H1 (cell line): ENCODE measurements at regions not wholly inside any gene's neighbourhood (a gene's known extent, or its start where the extent isn't known, plus 50 kb on each side); places are given as distances from the start of the nearest gene placed in this dataset.

Experiments
- CTCF ChIA-PET: fragments of 300-600 bp; sonication (Branson Sonifier 250); formaldehyde crosslinking; loops from one replicate; lab custom pipeline; 2021; ENCODE audit not compliant: partially characterized antibody; lab: Charles Lee
- POLR2A ChIA-PET: fragments of 300-600 bp; sonication (Branson Sonifier 250); formaldehyde crosslinking; loops from one replicate; lab custom pipeline; 2021; ENCODE audit warnings: inconsistent platforms; ENCODE audit not compliant: partially characterized antibody; lab: Charles Lee
- DNase-seq, 2 experiments: peaks; one replicate each; pipeline versions ENCODE4 v3.0.0 to v3.0.0-alpha.2; 2010 to 2022; ENCODE audit warnings: low spot score in 2 of 2, low read depth in 1 of 2, mixed read lengths in 1 of 2
- FAIRE-seq: peaks from 2 replicates; lab custom pipeline; 2011; peaks lifted over from hg19 to GRCh38; lab: Jason Lieb, UNC
- H2AFZ ChIP-seq: 2 replicates; pipeline ENCODE4 v1.8.1; 2012; ENCODE audit warnings: low read length, inconsistent platforms
- H2AK5ac ChIP-seq: 2 replicates; pipeline ENCODE4 v1.6.1; 2013; ENCODE audit warnings: low read depth, low read length
- H2BK120ac ChIP-seq: replicated peaks from 2 replicates; pipeline ENCODE3; 2013; ENCODE audit warnings: low read depth, low read length, inconsistent platforms
- H2BK12ac ChIP-seq: 2 replicates; pipeline ENCODE4 v1.6.1; 2013; ENCODE audit warnings: low read depth, low read length
- H2BK15ac ChIP-seq: 2 replicates; pipeline ENCODE4 v1.6.1; 2013; ENCODE audit warnings: low read length
- H2BK20ac ChIP-seq: 2 replicates; pipeline ENCODE4 v1.6.1; 2013; ENCODE audit warnings: low read length
- H2BK5ac ChIP-seq: 2 replicates; pipeline ENCODE4 v1.6.1; 2013; ENCODE audit warnings: low read depth, low read length
- H3K14ac ChIP-seq: 2 replicates; pipeline ENCODE4 v1.6.1; 2013; ENCODE audit warnings: inconsistent platforms; ENCODE audit not compliant: insufficient read length
- H3K18ac ChIP-seq: 2 replicates; pipeline ENCODE4 v1.6.1; 2013; ENCODE audit warnings: low read length; ENCODE audit errors: extremely low read depth
- H3K23ac ChIP-seq: 2 replicates; pipeline ENCODE4 v1.6.1; 2013; ENCODE audit warnings: inconsistent platforms; ENCODE audit not compliant: insufficient read length
- H3K23me2 ChIP-seq: 2 replicates; pipeline ENCODE4 v1.6.1; 2013; ENCODE audit warnings: low read depth, low read length
- H3K27ac ChIP-seq: 2 replicates; pipeline ENCODE4 v1.6.1; 2011; ENCODE audit warnings: low read depth, low read length, inconsistent platforms
- H3K27me3 ChIP-seq, 4 experiments: replicated peaks in 1 of 4; 1 replicate in 1 of 4; 2 replicates in 3 of 4; pipeline versions ENCODE4 v1.6.1 to v1.8.1; 2011 to 2013; ENCODE audit warnings: low read length in 3 of 4, mild to moderate bottlenecking in 3 of 4, inconsistent platforms in 2 of 4, mixed read lengths in 2 of 4, moderate library complexity in 1 of 4; ENCODE audit not compliant: control insufficient read depth in 3 of 4, insufficient read depth in 3 of 4; ENCODE audit errors: extremely low read depth in 1 of 4
- H3K36me3 ChIP-seq, 4 experiments: 2 replicates each; pipeline versions ENCODE4 v1.6.1 to v1.8.1; 2011 to 2013; ENCODE audit warnings: mild to moderate bottlenecking in 4 of 4, low read length in 3 of 4, moderate library complexity in 2 of 4, control low read depth in 1 of 4, inconsistent platforms in 1 of 4; ENCODE audit not compliant: insufficient read depth in 4 of 4, control insufficient read depth in 2 of 4
- H3K4ac ChIP-seq: replicated peaks from 2 replicates; pipeline ENCODE3; 2013; ENCODE audit warnings: low read length, low read depth, mixed read lengths, inconsistent platforms; ENCODE audit not compliant: insufficient read length
- H3K4me1 ChIP-seq, 4 experiments: replicated peaks in 1 of 4; 1 replicate in 1 of 4; 2 replicates in 3 of 4; pipeline versions ENCODE4 v1.6.1 to v1.8.1; 2011 to 2013; ENCODE audit warnings: low read length in 3 of 4, inconsistent platforms in 2 of 4, mixed read lengths in 1 of 4; ENCODE audit not compliant: insufficient read depth in 4 of 4, control insufficient read depth in 3 of 4
- H3K4me2 ChIP-seq, 2 experiments: 2 replicates each; pipeline versions ENCODE4 v1.6.1 to v1.8.1; 2011 to 2013; ENCODE audit warnings: low read depth in 2 of 2, low read length in 2 of 2, control low read depth in 1 of 2, inconsistent platforms in 1 of 2, mild to moderate bottlenecking in 1 of 2; ENCODE audit not compliant: insufficient read depth in 1 of 2
- H3K4me3 ChIP-seq, 4 experiments: fragments of 200-600, 300-600 bp in 1 of 4; sonication (generic), shearing (Covaris generic), sonication (Bioruptor Twin) in 1 of 4; 2 replicates each; pipeline versions ENCODE4 v1.5.1 to v1.8.1; 2011 to 2016; ENCODE audit warnings: low read length in 4 of 4, low read depth in 3 of 4, control low read depth in 2 of 4, inconsistent platforms in 2 of 4, mild to moderate bottlenecking in 2 of 4, mixed read lengths in 1 of 4, moderate library complexity in 1 of 4; ENCODE audit not compliant: insufficient read depth in 2 of 4; ENCODE audit errors: extremely low read depth in 1 of 4
- H3K56ac ChIP-seq: replicated peaks from 2 replicates; pipeline ENCODE3; 2013; ENCODE audit warnings: low read depth, mild to moderate bottlenecking, mixed read lengths, low read length, inconsistent platforms; ENCODE audit not compliant: insufficient read length
- H3K79me1 ChIP-seq: 2 replicates; pipeline ENCODE4 v1.6.1; 2013; ENCODE audit warnings: low read depth, low read length, control low read depth
- H3K79me2 ChIP-seq, 2 experiments: 2 replicates each; pipeline versions ENCODE4 v1.6.1 to v1.8.1; 2012 to 2013; ENCODE audit warnings: low read length in 2 of 2, mild to moderate bottlenecking in 2 of 2, inconsistent platforms in 1 of 2; ENCODE audit not compliant: insufficient read depth in 2 of 2, control insufficient read depth in 1 of 2
- H3K9ac ChIP-seq, 4 experiments: replicated peaks in 1 of 4; 1 replicate in 1 of 4; 2 replicates in 3 of 4; pipeline versions ENCODE4 v1.6.1 to v1.8.1; 2011 to 2013; ENCODE audit warnings: low read depth in 3 of 4, low read length in 3 of 4, control low read depth in 2 of 4, mild to moderate bottlenecking in 2 of 4, moderate library complexity in 2 of 4, inconsistent platforms in 1 of 4; ENCODE audit errors: extremely low read depth in 1 of 4
- H3K9me3 ChIP-seq, 2 experiments: 2 replicates each; pipeline versions ENCODE4 v1.6.1 to v1.8.1; 2012 to 2013; ENCODE audit warnings: mild to moderate bottlenecking in 2 of 2, moderate library complexity in 2 of 2, control low read depth in 1 of 2, inconsistent platforms in 1 of 2, low read depth in 1 of 2, low read length in 1 of 2, mixed read lengths in 1 of 2; ENCODE audit not compliant: insufficient read depth in 2 of 2
- H4K20me1 ChIP-seq, 2 experiments: replicated peaks in 1 of 2; 2 replicates each; pipeline versions ENCODE3 to v1.8.1; 2011 to 2013; ENCODE audit warnings: inconsistent platforms in 2 of 2, low read length in 2 of 2, mild to moderate bottlenecking in 1 of 2; ENCODE audit not compliant: insufficient read depth in 2 of 2, control insufficient read depth in 1 of 2
- H4K5ac ChIP-seq: 2 replicates; pipeline ENCODE4 v1.6.1; 2013; ENCODE audit warnings: low read length, low read depth, mixed read lengths, inconsistent platforms; ENCODE audit not compliant: insufficient read length
- H4K8ac ChIP-seq: 2 replicates; pipeline ENCODE4 v1.8.0; 2013; ENCODE audit warnings: mild to moderate bottlenecking, moderate library complexity, low read length, inconsistent platforms; ENCODE audit not compliant: insufficient read depth; ENCODE audit errors: extremely low read depth
- H4K91ac ChIP-seq: replicated peaks from 2 replicates; pipeline ENCODE3; 2013; ENCODE audit warnings: low read length, mixed read lengths, inconsistent platforms; ENCODE audit not compliant: insufficient read length
- ASH2L ChIP-seq: fragments of 200-600, 300-600 bp; sonication (generic); IDR thresholded peaks from one replicate; pipeline ENCODE4 v1.7.1; 2017; ENCODE audit warnings: low read length
- BACH1 ChIP-seq: IDR thresholded peaks from 2 replicates; pipeline ENCODE4 v1.6.1; 2012; ENCODE audit warnings: low read length, improper control_type of control experiment
- CREB1 ChIP-seq: IDR thresholded peaks from 2 replicates; pipeline ENCODE4 v1.6.1; 2012; ENCODE audit warnings: inconsistent platforms
- CTCF ChIP-seq, 3 experiments: IDR thresholded peaks; 1 replicate in 2 of 3; 2 replicates in 1 of 3; pipeline versions ENCODE4 v1.5.1 to v1.6.1; 2011; ENCODE audit warnings: low read length in 3 of 3, mild to moderate bottlenecking in 3 of 3, inconsistent platforms in 2 of 3, low read depth in 1 of 3, moderate library complexity in 1 of 3; ENCODE audit not compliant: insufficient read depth in 1 of 3; ENCODE audit errors: control extremely low read depth in 1 of 3
- E2F6 ChIP-seq: IDR thresholded peaks from 2 replicates; pipeline ENCODE4 v1.6.1; 2012; ENCODE audit warnings: inconsistent platforms
- HDAC2 ChIP-seq, 2 experiments: fragments of 300-600 bp in 1 of 2; sonication (generic) in 1 of 2; IDR thresholded peaks; 2 replicates each; pipeline ENCODE4 v1.6.1; 2011 to 2012; ENCODE audit warnings: low read depth in 2 of 2, low read length in 2 of 2, mild to moderate bottlenecking in 2 of 2, moderate library complexity in 2 of 2, borderline replicate concordance in 1 of 2, inconsistent platforms in 1 of 2
- PHF8 ChIP-seq: fragments of 200-600 bp; sonication (generic); conservative IDR thresholded peaks from 2 replicates; pipeline ENCODE4 v1.7.1; 2012; ENCODE audit warnings: low read depth, mild to moderate bottlenecking, inconsistent platforms, low read length, moderate library complexity
- RNF2 ChIP-seq: fragments of 200-900, 300-1000 bp; sonication (generic); IDR thresholded peaks from 2 replicates; pipeline ENCODE4 v1.7.1; 2016; ENCODE audit warnings: borderline replicate concordance, low read depth, mild to moderate bottlenecking, antibody characterized with exemption, low read length; ENCODE audit not compliant: poor library complexity, severe bottlenecking; ENCODE audit errors: missing control alignments
- SIN3A ChIP-seq, 2 experiments: IDR thresholded peaks in 1 of 2; conservative IDR thresholded peaks in 1 of 2; 2 replicates each; pipeline ENCODE4 v1.6.1; 2011 to 2012; ENCODE audit warnings: low read length in 2 of 2, improper control_type of control experiment in 1 of 2, low read depth in 1 of 2, mild to moderate bottlenecking in 1 of 2
- SIX5 ChIP-seq: IDR thresholded peaks from 2 replicates; pipeline ENCODE4 v1.6.1; 2011; ENCODE audit warnings: mild to moderate bottlenecking, low read depth, low read length
- SP1 ChIP-seq: IDR thresholded peaks from 2 replicates; pipeline ENCODE4 v1.6.1; 2011; ENCODE audit warnings: low read depth, low read length

- Histone ChIP-seq H3K14ac (no peak overlapping the region), H3K4me3 (no peak overlapping the region), H2BK120ac (no peak overlapping the region), H2AK5ac (no peak overlapping the region), H3K23me2 (no peaks in the 10 kb centered on the region), H2AFZ (no peak overlapping the region), H3K9ac (no peak overlapping the region), H3K27ac (no peak overlapping the region), H3K79me1 (no peaks in the 10 kb centered on the region), H3K79me2 (no peaks in the 10 kb centered on the region), H3K18ac (no peak overlapping the region), H3K23ac (no peak overlapping the region), H4K5ac (no peak overlapping the region), H2BK15ac (no peak overlapping the region), H3K36me3 (no peaks in the 10 kb centered on the region), H3K4me2 (no peak overlapping the region), H2BK20ac (no peak overlapping the region), H4K8ac (no peak overlapping the region), H2BK12ac (no peak overlapping the region), H3K9me3 (no peaks in the 10 kb centered on the region), H4K20me1 (no peaks in the 10 kb centered on the region), H3K56ac (no peak overlapping the region), H4K91ac (no peak overlapping the region), H3K27me3 (peaks cover 0 to 4% (median 0%) of the 10 kb centered on the region in 4 experiments; a peak in 1 of 7 replicates), H3K4me1 (peaks cover 0 to 3% (median 1%) of the 10 kb centered on the region in 4 experiments; a peak in 4 of 7 replicates), H2BK5ac (no peak overlapping the region), H3K4ac (no peak overlapping the region)
- FAIRE-seq (no peak), DNase-seq (no peak)
- CTCF ChIA-PET: no interaction called here
- TF ChIP-seq E2F6: no peak
- no peak for TF ChIP-seq SP1
- no peak for TF ChIP-seq HDAC2 (IDR thresholded peaks at IDR 0.05; ENCODE audit: borderline replicate concordance in 1 of 2, low read depth in 2 of 2, low read length in 2 of 2)
- TF ChIP-seq RNF2: no peak
- no peak for TF ChIP-seq ASH2L
- no peak for TF ChIP-seq CTCF (IDR thresholded peaks at IDR 0.05; ENCODE audit: control extremely low read depth in 1 of 3, insufficient read depth in 1 of 3, low read depth in 1 of 3, low read length in 3 of 3)
- no peak for TF ChIP-seq SIN3A (conservative IDR thresholded peaks at IDR 0.05 in 1 of 2, IDR thresholded peaks at IDR 0.05 in 1 of 2; ENCODE audit: low read depth in 1 of 2, low read length in 2 of 2)
- TF ChIP-seq BACH1: no peak
- no peak for TF ChIP-seq PHF8
- no peak for TF ChIP-seq CREB1
- no peak for TF ChIP-seq SIX5
- POLR2A ChIA-PET: no interaction called here
Observed at GRCh38 chr4:138399081-138399480, 156.9 kb upstream of the SLC7A11 start.
